SK-MEL-5 (cell line): ENCODE measurements at regions not wholly inside any gene's neighbourhood (a gene's known extent, or its start where the extent isn't known, plus 50 kb on each side); places are given as distances from the start of the nearest gene placed in this dataset.
"Not testable (repeated sequence)": the region's sequence is repeated elsewhere in the genome, so short reads cannot be mapped to it uniquely, and the experiment has no call there.

ENCODE experiments used
- DNase-seq: peaks from one replicate; pipeline ENCODE4 v3.0.0-alpha.2; 2016; ENCODE audit warnings: low read depth, low spot score
- in situ Hi-C: cut with HindIII; loops from 2 replicates; pipeline ENCODE4 v1.10.0; 2016; ENCODE audit warnings: low sequenced_read_pairs, high pct_unique_total_duplicates, low pct_unique_long_range_greater_than_20kb

- in situ Hi-C loops, DNase-seq: not testable (repeated sequence)
Measured at GRCh38 chr1:120994614-120995013, 105.0 kb downstream of the PPIAL4A start.

- in situ Hi-C loops = not testable (repeated sequence)
- DNase-seq = peak; percentile 13
Measured at GRCh38 chr1:120995025-120995424, 105.5 kb downstream of the PPIAL4A start.

DNA sequence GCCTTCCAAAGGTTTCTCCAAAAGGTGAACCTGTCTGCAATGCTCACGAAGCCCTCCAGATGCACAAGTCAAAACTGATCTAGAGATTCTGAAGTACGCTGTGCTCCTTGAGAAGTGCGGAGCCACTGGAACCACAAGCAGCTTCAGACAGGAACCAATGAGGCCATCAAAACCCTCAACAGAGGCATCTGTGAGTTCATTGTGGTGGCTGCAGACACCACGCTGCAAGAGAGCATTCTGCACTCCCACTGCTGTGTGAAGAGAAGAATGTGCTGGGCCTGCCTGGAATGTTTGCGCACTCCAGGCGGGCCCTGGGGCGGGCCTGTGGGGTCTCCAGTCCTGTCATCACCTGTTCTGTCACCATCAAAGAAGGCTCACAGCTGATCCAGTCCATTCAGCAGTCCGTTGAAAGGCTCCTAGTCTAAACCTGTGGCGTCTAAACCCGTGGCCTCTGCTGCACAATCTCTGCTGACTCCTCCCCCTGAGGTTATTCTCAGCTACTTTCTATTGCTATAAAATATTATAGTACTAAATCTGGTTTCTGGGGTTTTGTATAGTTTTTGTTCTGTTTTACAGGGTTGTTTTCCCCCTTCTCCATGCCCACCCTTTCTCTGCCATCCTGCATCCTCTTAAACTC, 111.6 kb downstream of the PPIAL4A start:
- DNase-seq = not testable (repeated sequence)

DNA sequence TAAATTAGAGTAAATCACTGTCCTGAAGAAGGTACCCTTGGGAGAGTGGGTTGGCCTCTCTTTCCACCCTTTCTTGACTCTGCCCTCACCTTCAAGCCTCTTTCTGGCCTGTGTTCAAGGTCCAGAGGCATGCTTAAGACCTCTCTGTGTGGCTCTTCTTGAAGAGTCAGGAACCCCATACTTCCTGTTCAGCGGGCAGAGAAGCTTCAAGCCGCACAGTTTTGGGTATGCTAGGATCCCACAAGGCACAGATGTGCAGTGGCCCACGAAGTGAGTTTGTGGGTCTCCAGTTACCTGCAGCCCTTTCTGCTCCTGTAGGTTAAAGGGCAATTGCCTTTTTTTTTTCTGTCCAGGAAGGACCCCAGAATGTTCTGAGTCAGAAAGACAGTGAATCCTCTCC, 113.7 kb downstream of the PPIAL4A start:
- DNase-seq, in situ Hi-C loops: not testable (repeated sequence)

More for the DNA sequence above, 111.6 kb downstream of the PPIAL4A start:
- in situ Hi-C loops = not testable (repeated sequence)

GRCh38 chr1:121006826-121007225, 117.3 kb downstream of the PPIAL4A start:
- DNase-seq, in situ Hi-C loops: not testable (repeated sequence)

DNA sequence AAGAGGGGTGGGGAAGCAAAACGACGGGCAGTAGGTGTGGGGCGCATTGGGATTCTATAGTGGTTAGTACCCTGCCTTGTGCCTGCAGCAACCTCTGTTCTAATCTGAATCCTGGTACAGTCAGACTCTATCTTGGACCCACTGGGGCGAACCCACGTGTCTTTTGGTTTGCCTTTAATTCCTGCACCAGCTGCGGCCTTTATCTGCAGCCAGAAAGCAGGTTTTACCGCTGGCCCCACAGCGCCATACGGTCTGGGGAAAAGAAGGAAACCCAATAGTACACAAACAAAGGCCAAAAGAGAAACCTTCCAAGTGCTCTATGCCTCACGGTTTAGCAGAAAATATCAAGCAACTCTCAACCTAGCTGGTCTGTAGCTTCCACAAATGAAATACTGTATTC, 118.2 kb downstream of the PPIAL4A start:
- in situ Hi-C loops, DNase-seq: not testable (repeated sequence)

GRCh38 chr1:121008512-121009215, 119.1 kb downstream of the PPIAL4A start:
- in situ Hi-C loops, DNase-seq: not testable (repeated sequence)

DNA sequence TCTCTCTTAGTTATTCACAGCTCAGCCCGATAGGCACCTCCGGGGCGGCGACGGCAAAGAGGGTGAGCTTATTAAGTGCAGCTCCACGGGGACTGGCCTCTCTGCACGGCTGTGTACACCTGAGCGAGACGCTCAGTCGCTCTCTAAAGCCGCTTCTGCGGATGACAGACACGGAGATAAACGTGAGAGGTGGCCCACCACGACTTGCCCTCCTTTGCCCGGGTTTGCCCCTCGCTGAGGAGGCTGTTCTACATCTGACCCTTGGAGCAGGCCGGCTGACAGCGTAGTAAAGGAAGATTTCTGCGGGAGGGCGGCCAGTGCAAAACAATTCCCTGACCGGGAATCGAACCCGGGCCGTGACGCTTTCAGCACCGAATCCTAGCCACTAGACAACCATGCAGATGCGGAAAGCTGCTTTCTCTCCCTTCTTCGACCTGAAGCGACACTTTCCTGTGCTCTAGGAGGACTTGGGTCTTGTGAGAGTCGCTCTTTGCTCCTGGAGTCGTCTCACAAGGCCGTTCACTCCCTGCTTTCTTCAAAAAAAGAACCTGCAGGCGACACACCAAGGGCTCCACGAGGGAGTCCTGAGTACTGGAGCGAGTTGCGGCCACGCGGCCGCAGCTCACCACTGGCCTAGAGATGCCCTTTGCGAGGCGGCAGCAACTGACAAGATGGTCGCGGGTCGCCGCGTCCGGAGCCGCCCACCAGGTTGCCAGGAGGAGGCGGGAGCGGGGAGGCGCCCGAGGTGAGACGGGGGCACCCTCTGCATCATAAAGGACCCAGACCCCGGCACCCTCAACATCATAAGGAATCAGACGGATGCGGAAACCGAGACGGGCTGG, 119.9 kb downstream of the PPIAL4A start:
- in situ Hi-C loops, DNase-seq: not testable (repeated sequence)

DNA sequence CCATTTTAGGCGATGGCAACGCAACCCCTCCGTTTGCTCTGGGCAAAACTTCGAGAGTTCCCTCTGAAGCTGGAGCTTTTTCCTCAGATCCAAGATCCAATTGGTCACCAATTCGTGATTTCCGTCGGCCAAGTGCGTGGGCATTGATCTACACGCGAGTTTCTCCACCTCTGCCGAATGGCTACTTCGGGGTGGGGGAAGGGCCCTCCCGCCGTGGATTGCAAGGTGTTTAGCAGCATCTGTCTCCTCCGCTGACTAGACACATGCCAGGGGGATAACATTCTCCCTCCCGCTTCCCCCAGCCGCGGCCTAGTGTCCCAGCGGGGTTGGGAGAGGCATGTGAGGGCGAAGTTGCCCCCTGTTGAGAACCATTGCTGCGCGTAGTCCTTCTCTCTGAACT, 120.6 kb downstream of the PPIAL4A start:
- in situ Hi-C loops, DNase-seq: not testable (repeated sequence)

DNA sequence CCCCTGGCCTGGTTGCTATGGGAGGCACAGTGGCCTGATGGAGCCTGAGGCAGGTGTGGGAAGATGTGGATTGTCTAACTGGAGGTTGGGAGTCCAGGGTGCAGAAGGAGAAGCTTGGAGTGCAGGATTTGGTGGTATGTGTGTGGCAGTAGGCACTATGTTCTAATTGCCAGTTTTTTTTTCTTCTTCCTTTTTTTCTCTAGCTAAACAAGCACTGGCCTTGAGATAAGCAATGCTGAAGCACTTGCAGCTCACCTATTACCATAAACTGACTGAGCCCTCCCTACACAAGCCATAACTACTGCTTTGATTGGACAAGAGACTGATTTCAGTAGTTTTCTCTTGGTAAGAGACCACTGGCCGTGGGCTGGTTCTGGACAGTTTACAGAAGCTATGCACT, 123.6 kb downstream of the PPIAL4A start:
- in situ Hi-C loops = not testable (repeated sequence)

DNA sequence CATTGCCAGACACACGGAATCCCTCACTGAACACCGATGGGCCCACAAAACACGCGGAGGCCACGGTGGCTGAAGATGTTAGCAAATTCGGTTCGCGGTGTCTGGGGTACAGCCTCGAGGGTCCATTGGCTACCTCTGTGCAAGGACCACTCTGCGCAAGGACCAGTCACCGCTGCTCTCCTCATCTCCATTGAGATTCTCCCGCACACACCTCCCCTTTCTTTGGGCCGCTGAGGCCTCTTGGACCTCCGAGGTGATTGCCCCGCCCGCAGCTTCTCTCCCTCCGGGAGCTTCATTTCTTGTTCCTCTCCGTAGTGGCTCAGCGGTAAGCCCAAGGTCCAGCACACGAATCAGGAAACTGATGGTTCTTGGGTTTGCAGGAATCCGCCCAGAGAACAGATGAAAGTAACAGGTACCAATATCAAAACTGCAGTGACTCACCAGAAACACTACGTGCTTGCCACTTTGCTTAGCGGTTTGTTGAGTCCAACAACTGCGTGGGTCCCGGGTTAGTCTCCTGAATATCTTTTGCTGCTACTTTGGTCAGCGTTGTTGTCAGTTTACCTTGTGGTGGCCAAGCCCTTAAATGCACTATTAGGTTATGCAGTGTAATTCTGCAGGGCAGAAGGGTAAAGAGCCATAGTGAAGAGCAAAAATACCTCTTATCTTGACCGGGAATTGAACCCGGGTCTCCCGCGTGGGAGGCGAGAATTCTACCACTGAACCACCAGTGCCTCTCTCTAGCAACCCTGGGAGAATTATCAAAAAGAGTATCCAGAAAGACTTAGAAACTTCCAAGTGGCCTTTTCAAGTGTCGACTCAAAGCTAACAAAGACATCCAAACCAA, 126.8 kb downstream of the PPIAL4A start:
- in situ Hi-C loops = not testable (repeated sequence)
- peak; percentile 87 for DNase-seq

More for the DNA sequence above, 123.6 kb downstream of the PPIAL4A start:
- not testable (repeated sequence) for DNase-seq

- DNase-seq, in situ Hi-C loops: not testable (repeated sequence)
Measured at GRCh38 chr1:121019715-121020349, 130.3 kb downstream of the PPIAL4A start.

GRCh38 chr1:121020350-121021236, 131.0 kb downstream of the PPIAL4A start:
- in situ Hi-C loops = not testable (repeated sequence)

DNA sequence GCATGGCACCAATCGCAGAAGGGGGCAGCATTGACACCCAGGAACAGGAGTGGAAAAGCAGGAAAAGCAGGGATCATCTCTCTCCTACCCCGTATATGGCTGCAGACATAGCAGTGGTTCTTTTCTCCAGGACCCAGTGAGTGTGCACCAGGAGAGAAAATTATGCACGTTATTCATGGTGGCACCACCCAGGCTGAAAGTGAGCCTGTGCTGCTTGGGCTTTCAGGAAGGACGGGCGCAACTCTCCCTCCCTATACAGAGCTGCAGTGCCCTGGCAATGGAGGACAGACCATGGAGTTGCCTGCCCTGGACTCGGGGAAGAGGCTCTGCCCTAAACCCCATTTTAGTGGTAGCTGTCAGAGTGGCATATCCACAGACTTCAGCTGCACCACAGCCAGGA, 132.1 kb downstream of the PPIAL4A start:
- in situ Hi-C loops = not testable (repeated sequence)

More at GRCh38 chr1:121020350-121021236, 131.0 kb downstream of the PPIAL4A start:
- DNase-seq = peak; percentile 65

DNA sequence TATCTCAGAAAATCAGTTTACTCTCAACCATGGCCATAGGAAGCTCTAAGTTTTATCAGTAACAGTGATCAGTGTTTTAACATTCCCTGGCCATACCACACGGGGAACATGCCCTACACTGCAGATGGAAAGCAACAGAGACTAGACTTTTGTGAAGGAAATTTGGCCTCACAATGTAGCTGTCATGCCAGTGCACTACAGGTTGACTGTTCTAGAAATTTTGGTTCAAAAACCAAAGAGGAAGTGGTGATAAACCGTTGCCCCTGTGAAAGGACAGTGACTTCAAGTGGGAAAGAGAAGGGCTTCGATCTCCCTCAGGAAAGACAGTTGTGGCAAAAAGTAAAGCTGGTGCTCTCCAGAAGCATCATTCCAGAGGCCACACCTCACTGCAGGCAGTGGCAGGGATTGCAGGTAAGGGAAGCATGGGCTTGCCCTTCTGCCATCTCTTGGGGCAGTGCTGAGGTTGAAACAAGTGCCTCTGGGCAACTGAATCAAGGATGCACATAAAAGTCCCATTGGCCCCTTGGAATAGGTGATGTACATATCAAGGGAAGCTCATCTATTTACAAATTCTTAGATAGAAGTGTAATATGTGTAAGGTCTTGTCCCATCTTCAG, 143.4 kb downstream of the PPIAL4A start:
- in situ Hi-C loops, DNase-seq: not testable (repeated sequence)

More for the DNA sequence above, 132.1 kb downstream of the PPIAL4A start:
- not testable (repeated sequence) for DNase-seq
